DND-41 (cell line): ENCODE measurements at regions not wholly inside any gene's neighbourhood (a gene's known extent, or its start where the extent isn't known, plus 50 kb on each side); places are given as distances from the start of the nearest gene placed in this dataset.

Experiments used
- ATAC-seq: fragments of 200-7000 bp; cut with Tn5 transposase; 3 replicates; pipeline ENCODE4 v1.9.1; 2021; ENCODE audit warnings: low read depth; ENCODE audit not compliant: insufficient read depth
- DNase-seq: peaks from one replicate; pipeline ENCODE4 v3.0.0-alpha.2; 2020
- H2AFZ ChIP-seq: 2 replicates; pipeline ENCODE4 v1.6.0; 2012; ENCODE audit warnings: low read depth, low read length
- H3K27ac ChIP-seq: 2 replicates; pipeline ENCODE4 v1.5.1; 2012; ENCODE audit warnings: low read length, inconsistent platforms
- H3K27me3 ChIP-seq: fragments of 200-600 bp; sonication (generic); 2 replicates; pipeline ENCODE4 v1.6.0; 2012; ENCODE audit warnings: low read length, mild to moderate bottlenecking, inconsistent platforms; ENCODE audit not compliant: insufficient read depth, poor library complexity
- H3K36me3 ChIP-seq: 2 replicates; pipeline ENCODE4 v1.5.1; 2012; ENCODE audit warnings: low read length, inconsistent platforms; ENCODE audit not compliant: insufficient read depth
- H3K4me1 ChIP-seq: 2 replicates; pipeline ENCODE4 v1.5.1; 2012; ENCODE audit warnings: mild to moderate bottlenecking, low read length; ENCODE audit not compliant: insufficient read depth
- H3K4me2 ChIP-seq: 2 replicates; pipeline ENCODE4 v1.6.0; 2012; ENCODE audit warnings: mild to moderate bottlenecking, moderate library complexity, low read length, inconsistent platforms; ENCODE audit not compliant: insufficient read depth
- H3K4me3 ChIP-seq, 2 experiments: fragments of 200-600 bp in 1 of 2; shearing (Covaris generic) in 1 of 2; 2 replicates each; pipeline ENCODE4 v1.5.1; 2012 to 2016; ENCODE audit warnings: inconsistent platforms in 2 of 2, low read length in 2 of 2, mild to moderate bottlenecking in 2 of 2, low read depth in 1 of 2, moderate library complexity in 1 of 2
- H3K79me2 ChIP-seq: 2 replicates; pipeline ENCODE4 v1.6.0; 2012; ENCODE audit warnings: low read length, inconsistent platforms; ENCODE audit not compliant: insufficient read depth
- H3K9ac ChIP-seq: 2 replicates; pipeline ENCODE4 v1.6.0; 2012; ENCODE audit warnings: low read depth, mild to moderate bottlenecking, inconsistent platforms, low read length, moderate library complexity
- H3K9me3 ChIP-seq: 2 replicates; pipeline ENCODE4 v1.5.1; 2012; ENCODE audit warnings: low read length, moderate library complexity, mild to moderate bottlenecking, inconsistent platforms; ENCODE audit not compliant: insufficient read depth, severe bottlenecking
- H4K20me1 ChIP-seq: 2 replicates; pipeline ENCODE4 v1.6.0; 2012; ENCODE audit warnings: low read length; ENCODE audit not compliant: insufficient read depth
- EZH2 ChIP-seq: IDR thresholded peaks from 3 replicates; pipeline ENCODE4 v1.6.1; 2012; ENCODE audit warnings: borderline replicate concordance, low read depth, mild to moderate bottlenecking, moderate library complexity, low read length, inconsistent platforms; ENCODE audit not compliant: severe bottlenecking
- TF ChIP-seq, protein P1 (sequence below): IDR thresholded peaks from 2 replicates; pipeline ENCODE4 v1.5.1; 2012; ENCODE audit warnings: borderline replicate concordance, low read length, moderate library complexity, mild to moderate bottlenecking; ENCODE audit not compliant: poor library complexity, severe bottlenecking; ENCODE audit errors: extremely low read depth

DNA sequence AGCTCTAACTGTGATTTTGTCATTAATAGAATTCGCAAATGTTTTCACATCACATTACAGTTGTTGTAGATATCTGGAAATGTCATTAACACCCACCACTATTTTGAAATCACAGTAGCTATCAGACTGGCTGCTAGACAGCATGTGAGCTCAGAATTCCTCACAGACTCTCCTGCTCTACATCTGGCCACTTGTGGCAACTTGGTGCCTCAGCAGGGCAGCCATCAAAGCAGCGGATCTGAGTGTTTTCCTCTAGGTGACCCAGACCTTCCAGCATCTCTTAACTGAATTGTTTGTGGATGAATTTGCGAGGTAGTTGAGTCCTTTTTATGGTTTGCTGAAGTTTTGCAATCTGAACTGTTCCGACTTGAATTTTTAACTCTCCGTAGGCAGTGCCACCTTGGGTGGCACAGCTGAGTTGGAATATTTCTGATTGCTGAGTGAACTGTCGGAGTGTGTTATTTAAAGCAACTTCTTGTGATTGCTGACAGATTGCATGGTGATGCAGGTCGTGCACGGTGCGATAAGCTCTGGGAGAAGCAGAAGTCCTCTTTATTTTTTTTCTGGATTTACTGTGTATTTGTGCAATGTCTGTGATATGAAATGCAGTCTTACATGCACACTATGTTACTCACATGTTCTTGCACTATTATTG, 114.0 kb upstream of the PLET1 start:
- Histone ChIP-seq H3K36me3 (no peaks in the 10 kb centered on the region), H2AFZ (no peak overlapping the region), H3K27ac (no peak overlapping the region), H3K4me1 (no peaks in the 10 kb centered on the region), H3K79me2 (no peaks in the 10 kb centered on the region), H3K9ac (no peak overlapping the region), H3K4me3 (no peak overlapping the region), H3K27me3 (no peaks in the 10 kb centered on the region), H4K20me1 (no peaks in the 10 kb centered on the region), H3K9me3 (no peaks in the 10 kb centered on the region), H3K4me2 (no peak overlapping the region)
- ATAC-seq (no peak), DNase-seq (no peak)
- TF ChIP-seq, protein P1, sequence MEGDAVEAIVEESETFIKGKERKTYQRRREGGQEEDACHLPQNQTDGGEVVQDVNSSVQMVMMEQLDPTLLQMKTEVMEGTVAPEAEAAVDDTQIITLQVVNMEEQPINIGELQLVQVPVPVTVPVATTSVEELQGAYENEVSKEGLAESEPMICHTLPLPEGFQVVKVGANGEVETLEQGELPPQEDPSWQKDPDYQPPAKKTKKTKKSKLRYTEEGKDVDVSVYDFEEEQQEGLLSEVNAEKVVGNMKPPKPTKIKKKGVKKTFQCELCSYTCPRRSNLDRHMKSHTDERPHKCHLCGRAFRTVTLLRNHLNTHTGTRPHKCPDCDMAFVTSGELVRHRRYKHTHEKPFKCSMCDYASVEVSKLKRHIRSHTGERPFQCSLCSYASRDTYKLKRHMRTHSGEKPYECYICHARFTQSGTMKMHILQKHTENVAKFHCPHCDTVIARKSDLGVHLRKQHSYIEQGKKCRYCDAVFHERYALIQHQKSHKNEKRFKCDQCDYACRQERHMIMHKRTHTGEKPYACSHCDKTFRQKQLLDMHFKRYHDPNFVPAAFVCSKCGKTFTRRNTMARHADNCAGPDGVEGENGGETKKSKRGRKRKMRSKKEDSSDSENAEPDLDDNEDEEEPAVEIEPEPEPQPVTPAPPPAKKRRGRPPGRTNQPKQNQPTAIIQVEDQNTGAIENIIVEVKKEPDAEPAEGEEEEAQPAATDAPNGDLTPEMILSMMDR: no peak
- TF ChIP-seq EZH2: no peak

DNA sequence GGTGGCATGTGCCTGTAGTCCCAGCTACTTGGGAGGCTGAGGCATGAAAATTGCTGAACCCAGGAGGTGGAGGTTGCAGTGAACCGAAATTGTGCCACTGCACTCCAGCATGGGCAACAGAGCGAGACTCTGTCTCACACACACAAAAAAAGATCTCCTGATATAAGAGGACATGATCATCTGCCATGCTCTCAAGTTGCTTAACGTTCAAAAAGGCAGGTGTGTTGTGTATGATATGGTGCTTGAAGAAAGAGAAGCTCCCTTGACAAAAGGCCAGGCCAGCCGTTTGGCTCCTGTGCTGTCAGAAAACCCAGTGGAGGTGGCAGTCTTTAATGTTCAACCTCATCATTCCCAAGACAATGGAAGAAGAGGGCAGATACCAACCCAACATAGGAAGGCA, 117.3 kb upstream of the PLET1 start:
- Histone ChIP-seq H2AFZ (no peak overlapping the region), H4K20me1 (no peaks in the 10 kb centered on the region), H3K4me2 (no peak overlapping the region), H3K79me2 (no peaks in the 10 kb centered on the region), H3K27me3 (no peaks in the 10 kb centered on the region), H3K9ac (no peak overlapping the region), H3K4me3 (no peak overlapping the region), H3K9me3 (no peaks in the 10 kb centered on the region), H3K27ac (no peak overlapping the region), H3K4me1 (no peaks in the 10 kb centered on the region), H3K36me3 (no peaks in the 10 kb centered on the region)
- DNase-seq: no peak
- TF ChIP-seq, protein P1: no peak
- no peak for TF ChIP-seq EZH2
- ATAC-seq: no peak

DNA sequence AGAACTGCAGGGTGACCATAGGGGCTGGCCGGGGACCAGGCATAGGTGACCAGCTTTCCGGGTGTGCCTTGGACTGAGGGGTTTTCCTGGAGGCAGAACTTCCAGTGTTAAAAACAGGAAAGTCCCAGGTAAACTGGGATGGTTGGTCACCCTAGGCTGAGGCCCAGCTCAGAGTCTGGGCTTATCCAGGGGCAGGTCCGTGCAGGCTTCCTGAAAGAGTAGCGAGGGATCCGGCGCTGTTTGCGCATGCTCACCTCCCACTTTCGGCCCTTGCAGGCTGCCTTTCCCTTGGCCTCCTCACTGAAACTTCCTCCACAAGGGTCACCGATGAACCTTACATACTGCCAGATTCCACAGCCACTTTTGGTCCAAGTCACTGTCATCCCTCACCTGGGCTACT, 119.8 kb upstream of the PLET1 start:
- Histone ChIP-seq H3K4me2 (no peak overlapping the region), H3K9ac (no peak overlapping the region), H2AFZ (no peak overlapping the region), H3K36me3 (no peaks in the 10 kb centered on the region), H3K4me3 (no peak overlapping the region), H4K20me1 (no peaks in the 10 kb centered on the region), H3K27me3 (no peaks in the 10 kb centered on the region), H3K4me1 (no peaks in the 10 kb centered on the region), H3K27ac (no peak overlapping the region), H3K9me3 (no peaks in the 10 kb centered on the region), H3K79me2 (no peaks in the 10 kb centered on the region)
- TF ChIP-seq, protein P1: no peak
- TF ChIP-seq EZH2: no peak
- ATAC-seq (no peak), DNase-seq (no peak)
